Left lung (tissue), 4 donors: ENCODE measurements at regions not wholly inside any gene's neighbourhood (a gene's known extent, or its start where the extent isn't known, plus 50 kb on each side); places are given as distances from the start of the nearest gene placed in this dataset.

Experiments
- ATAC-seq: fragments of 200-7000 bp; cut with Tn5 transposase; one replicate; pipeline ENCODE4 v1.9.1; 2020; ENCODE audit warnings: moderate library complexity
- DNase-seq, 4 donors: peaks; one replicate each; pipeline ENCODE4 v3.0.0-alpha.2; 2013 to 2020
- H3K27ac ChIP-seq, 2 donors: fragments of 200-600 bp; sonication (generic) in 1 of 2; one replicate each; pipeline versions ENCODE4 v1.5.0 to v1.8.0; 2020 to 2021
- H3K27me3 ChIP-seq, 2 donors: fragments of 200-600 bp; sonication (generic) in 1 of 2; one replicate each; pipeline versions ENCODE4 v1.5.0 to v1.8.0; 2020 to 2021
- H3K36me3 ChIP-seq, 2 donors: fragments of 200-600 bp; sonication (generic) in 1 of 2; one replicate each; pipeline versions ENCODE4 v1.5.0 to v1.8.0; 2020 to 2021
- H3K4me1 ChIP-seq, 2 donors: fragments of 200-600 bp; one replicate each; pipeline ENCODE4 v1.8.0; 2021
- H3K4me3 ChIP-seq, 2 donors: fragments of 200-600 bp; sonication (generic) in 1 of 2; one replicate each; pipeline versions ENCODE4 v1.5.0 to v1.8.0; 2020 to 2021; ENCODE audit warnings: mild to moderate bottlenecking in 1 of 2
- H3K9me3 ChIP-seq, 2 donors: fragments of 200-600 bp; sonication (generic) in 1 of 2; one replicate each; pipeline versions ENCODE4 v1.5.0 to v1.8.0; 2020 to 2021
- intact Hi-C, 2 donors: fragments of 100-400 bp; cut with DNase I; formaldehyde crosslinking; loops; one replicate each; pipeline versions ENCODE4 v1.11.2 to v1.14.2; 2022
- TF ChIP-seq, protein P1 (sequence below), 2 donors: fragments of 200-600 bp; sonication (generic) in 1 of 2; IDR thresholded peaks; one replicate each; pipeline versions ENCODE4 v1.5.0 to v1.8.0; 2021; ENCODE audit warnings: antibody characterized with exemption in 2 of 2
- donor health status: DM: no; HTN: yes; CAD: no.
- donor health status: DM: no; HTN: no; CAD: no.

DNA sequence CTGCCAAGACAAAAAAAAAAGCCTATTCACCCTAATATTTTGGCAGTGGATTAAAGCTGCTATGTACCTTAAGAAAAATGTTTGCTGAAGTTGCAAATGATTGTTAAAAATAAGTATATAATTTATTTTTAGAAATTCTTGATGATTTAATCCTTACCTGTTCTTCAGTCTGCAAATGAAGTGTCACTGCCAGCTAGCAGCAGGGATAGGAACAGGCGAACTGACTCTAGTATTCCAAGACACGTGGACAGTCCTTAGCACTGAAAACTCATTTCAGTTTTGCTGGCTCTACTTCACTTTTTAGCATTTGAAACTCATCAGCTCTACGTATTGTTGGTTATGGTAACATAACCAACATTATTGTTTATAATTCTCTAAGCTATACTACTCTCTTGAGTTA is 204.4 kb upstream of the ID4 start:
- intact Hi-C loops = no loop called here

DNA sequence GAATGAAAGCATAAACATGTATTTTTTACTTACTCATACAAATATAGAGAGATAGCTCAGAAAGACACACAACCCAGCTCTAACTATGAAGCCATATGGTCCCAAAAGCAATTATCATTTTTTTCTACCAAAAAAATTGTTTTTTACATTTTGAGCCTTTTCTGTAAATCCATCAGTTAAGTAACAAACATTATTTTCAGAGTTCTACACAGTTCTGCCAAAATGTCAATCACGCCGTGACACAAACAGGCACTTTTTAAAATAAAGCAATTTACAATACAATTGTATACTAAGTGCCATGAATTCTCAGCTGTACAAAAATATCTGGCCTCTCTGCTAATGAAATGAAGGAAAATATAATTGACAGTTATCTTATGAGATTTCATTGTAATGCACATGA is 201.4 kb upstream of the ID4 start:
- intact Hi-C loops = no loop called here
- Histone ChIP-seq H3K4me3 (no peak overlapping the region), H3K4me1 (no peaks in the 10 kb centered on the region), H3K27me3 (no peaks in the 10 kb centered on the region), H3K36me3 (no peaks in the 10 kb centered on the region), H3K9me3 (peaks cover 0 to 10% of the 10 kb centered on the region in 2 donors), H3K27ac (no peak overlapping the region)
- ATAC-seq = no peak
- DNase-seq = no peak
- TF ChIP-seq, protein P1, sequence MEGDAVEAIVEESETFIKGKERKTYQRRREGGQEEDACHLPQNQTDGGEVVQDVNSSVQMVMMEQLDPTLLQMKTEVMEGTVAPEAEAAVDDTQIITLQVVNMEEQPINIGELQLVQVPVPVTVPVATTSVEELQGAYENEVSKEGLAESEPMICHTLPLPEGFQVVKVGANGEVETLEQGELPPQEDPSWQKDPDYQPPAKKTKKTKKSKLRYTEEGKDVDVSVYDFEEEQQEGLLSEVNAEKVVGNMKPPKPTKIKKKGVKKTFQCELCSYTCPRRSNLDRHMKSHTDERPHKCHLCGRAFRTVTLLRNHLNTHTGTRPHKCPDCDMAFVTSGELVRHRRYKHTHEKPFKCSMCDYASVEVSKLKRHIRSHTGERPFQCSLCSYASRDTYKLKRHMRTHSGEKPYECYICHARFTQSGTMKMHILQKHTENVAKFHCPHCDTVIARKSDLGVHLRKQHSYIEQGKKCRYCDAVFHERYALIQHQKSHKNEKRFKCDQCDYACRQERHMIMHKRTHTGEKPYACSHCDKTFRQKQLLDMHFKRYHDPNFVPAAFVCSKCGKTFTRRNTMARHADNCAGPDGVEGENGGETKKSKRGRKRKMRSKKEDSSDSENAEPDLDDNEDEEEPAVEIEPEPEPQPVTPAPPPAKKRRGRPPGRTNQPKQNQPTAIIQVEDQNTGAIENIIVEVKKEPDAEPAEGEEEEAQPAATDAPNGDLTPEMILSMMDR (IDR thresholded peaks at IDR 0.05) = no peak

More for the DNA sequence above, 204.4 kb upstream of the ID4 start:
- Histone ChIP-seq H3K27ac (no peak overlapping the region), H3K9me3 (no peaks in the 10 kb centered on the region), H3K36me3 (no peaks in the 10 kb centered on the region), H3K27me3 (no peaks in the 10 kb centered on the region), H3K4me1 (no peaks in the 10 kb centered on the region), H3K4me3 (no peak overlapping the region)
- TF ChIP-seq, protein P1 (IDR thresholded peaks at IDR 0.05) = no peak
- no peak for DNase-seq
- no peak for ATAC-seq

- ATAC-seq = no peak
- DNase-seq = no peak
- peaks cover 0 to 10% of the 10 kb centered on the region in 2 donors for H3K9me3 ChIP-seq
- H3K27me3 ChIP-seq = no peaks in the 10 kb centered on the region
- no peak overlapping the region for H3K27ac ChIP-seq
- intact Hi-C loops = no loop called here
- H3K4me3 ChIP-seq = no peak overlapping the region
- H3K36me3 ChIP-seq = no peaks in the 10 kb centered on the region
- TF ChIP-seq, protein P1 (IDR thresholded peaks at IDR 0.05) = no peak
- H3K4me1 ChIP-seq = no peaks in the 10 kb centered on the region
Observed at GRCh38 chr6:19637010-19637409, 200.2 kb upstream of the ID4 start.

GRCh38 chr6:19638931-19639330 is 198.2 kb upstream of the ID4 start:
- TF ChIP-seq, protein P1 (IDR thresholded peaks at IDR 0.05) = no peak
- DNase-seq (no peak), ATAC-seq (no peak)
- Histone ChIP-seq H3K27ac (no peak overlapping the region), H3K27me3 (no peaks in the 10 kb centered on the region), H3K4me1 (no peaks in the 10 kb centered on the region), H3K9me3 (peaks cover 0 to 10% of the 10 kb centered on the region in 2 donors), H3K36me3 (no peaks in the 10 kb centered on the region), H3K4me3 (no peak overlapping the region)
- intact Hi-C loops = no loop called here

DNA sequence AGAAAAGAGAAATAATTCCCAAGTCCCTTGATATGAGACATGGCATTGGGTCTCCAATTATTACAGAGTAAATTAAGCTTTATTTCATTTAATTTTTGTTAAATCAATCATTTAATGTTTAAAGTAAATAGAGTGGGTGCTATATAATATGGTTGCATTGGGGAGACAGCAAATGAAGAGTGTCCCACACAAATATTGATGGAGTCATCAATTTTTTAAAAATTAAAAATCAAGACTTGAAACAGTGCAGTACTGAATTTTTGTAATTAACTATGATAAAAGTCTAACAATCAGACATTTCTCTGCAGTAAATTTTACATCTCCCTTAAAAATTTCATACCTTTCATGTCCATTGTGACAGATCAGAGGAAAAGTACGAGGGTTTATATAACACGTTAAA is 193.9 kb upstream of the ID4 start:
- Histone ChIP-seq H3K27ac (no peak overlapping the region), H3K4me3 (no peak overlapping the region), H3K27me3 (no peaks in the 10 kb centered on the region), H3K9me3 (peaks cover 0 to 9% of the 10 kb centered on the region in 2 donors), H3K36me3 (no peaks in the 10 kb centered on the region), H3K4me1 (no peaks in the 10 kb centered on the region)
- ATAC-seq (no peak), DNase-seq (no peak)
- TF ChIP-seq, protein P1 (IDR thresholded peaks at IDR 0.05) = no peak
- intact Hi-C loops = no loop called here
